SK-N-MC (cell line): ENCODE measurements at regions not wholly inside any gene's neighbourhood (a gene's known extent, or its start where the extent isn't known, plus 50 kb on each side); places are given as distances from the start of the nearest gene placed in this dataset.

Source experiments
- EZH2 ChIP-seq: fragments of 200-600 bp; sonication (generic); IDR thresholded peaks from one replicate; pipeline ENCODE4 v1.6.1; 2017; ENCODE audit warnings: antibody characterized with exemption
- POLR2AphosphoS5 ChIP-seq: IDR thresholded peaks from 2 replicates; pipeline ENCODE4 v1.6.1; 2012; ENCODE audit warnings: mild to moderate bottlenecking, low read depth, low read length, borderline replicate concordance

DNA sequence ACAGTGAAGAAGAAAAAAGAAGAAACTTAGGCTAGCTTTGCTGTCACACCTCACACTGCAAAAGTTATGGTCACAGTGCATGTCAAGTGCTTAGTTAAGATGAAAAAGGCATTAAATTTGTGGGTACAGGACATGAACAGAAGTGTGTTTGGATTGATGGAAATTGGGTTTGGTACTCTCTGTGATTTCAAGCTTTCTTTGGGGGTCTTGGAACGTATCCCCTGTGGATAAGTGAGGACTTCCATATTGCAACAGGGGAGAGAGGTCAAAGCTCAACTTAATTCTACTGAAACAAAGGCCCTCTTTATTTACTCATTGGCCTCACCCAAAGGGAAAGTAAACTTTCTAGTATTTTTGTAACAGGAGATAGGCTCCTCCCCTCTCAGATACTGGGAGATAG, 138.3 kb upstream of the FUT9 start:
- TF ChIP-seq EZH2 (no peak), POLR2AphosphoS5 (no peak)
